ENCODE measurements at regions not wholly inside any gene's neighbourhood (a gene's known extent, or its start where the extent isn't known, plus 50 kb on each side); places are given as distances from the start of the nearest gene placed in this dataset.

DNA sequence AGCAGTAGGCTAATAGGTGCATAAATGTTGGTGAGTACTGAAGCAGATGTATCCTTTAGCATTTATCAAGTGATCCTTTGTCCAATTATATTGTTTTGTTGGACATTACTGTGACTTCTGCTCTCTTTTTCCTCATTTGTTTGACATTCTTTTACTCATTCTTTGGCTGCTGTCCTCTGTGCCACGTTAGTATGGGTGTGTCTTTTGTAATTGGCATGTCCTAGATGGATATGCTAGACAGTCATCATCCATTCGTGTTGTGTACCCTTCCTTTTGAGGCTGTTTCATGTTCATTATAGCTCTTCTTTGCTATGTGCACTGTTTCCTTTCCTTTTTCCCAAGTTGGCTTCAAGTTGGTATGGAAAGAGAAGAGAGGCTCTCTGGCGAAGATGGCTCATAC, 284.7 kb downstream of the CYP26B1 start:
- TF ChIP-seq POLR2A (IDR thresholded peaks at IDR 0.05; ENCODE audit: low read length) (no peak), GATA1 (IDR thresholded peaks at IDR 0.05; ENCODE audit: low read depth, low read length) (no peak)
